Upper lobe of left lung (tissue), 6 donors: ENCODE measurements at regions not wholly inside any gene's neighbourhood (a gene's known extent, or its start where the extent isn't known, plus 50 kb on each side); places are given as distances from the start of the nearest gene placed in this dataset.
A peak's percentile ranks its signal among the peaks of the same experiment; 100 is the strongest.

Source experiments
- ATAC-seq, 2 donors: fragments of 200-7000 bp; cut with Tn5 transposase; one replicate each; pipeline ENCODE4 v1.9.1; 2022; ENCODE audit warnings: mild to moderate bottlenecking in 2 of 2, moderate library complexity in 2 of 2; ENCODE audit not compliant: low FRiP score in 2 of 2
- DNase-seq, 2 donors: peaks; one replicate each; pipeline ENCODE4 v3.0.0-alpha.2; 2019 to 2020
- H3K27ac ChIP-seq, 4 donors: fragments of 200-600 bp; sonication (generic); one replicate each; pipeline ENCODE4 v1.5.1; 2016 to 2019
- H3K27me3 ChIP-seq, 4 donors: fragments of 200-600 bp; sonication (generic); one replicate each; pipeline ENCODE4 v1.5.1; 2017 to 2019
- H3K36me3 ChIP-seq, 4 donors: fragments of 200-600 bp; sonication (generic); one replicate each; pipeline ENCODE4 v1.5.1; 2016 to 2019
- H3K4me1 ChIP-seq, 4 donors: fragments of 200-600 bp; sonication (generic); one replicate each; pipeline ENCODE4 v1.5.1; 2018 to 2019
- H3K4me3 ChIP-seq, 4 donors: fragments of 200-600 bp; sonication (generic); one replicate each; pipeline ENCODE4 v1.5.1; 2017 to 2019; ENCODE audit warnings: mild to moderate bottlenecking in 2 of 4, moderate library complexity in 1 of 4
- H3K9me3 ChIP-seq, 4 donors: fragments of 200-600 bp; sonication (generic); one replicate each; pipeline ENCODE4 v1.5.1; 2018 to 2019
- CTCF ChIP-seq, 6 experiments: fragments of 450-650 bp in 4 of 6; fragments of 200-600 bp in 2 of 6; sonication (generic) in 2 of 6; IDR thresholded peaks; one replicate each; pipeline ENCODE4 v1.5.1; 2016 to 2019; ENCODE audit warnings: antibody characterized with exemption in 6 of 6
- EP300 ChIP-seq, 4 donors: sonication (generic); formaldehyde crosslinking; IDR thresholded peaks; one replicate each; pipeline ENCODE4 v1.5.1; 2017; ENCODE audit warnings: antibody characterized with exemption in 4 of 4, control low read depth in 2 of 4
- POLR2A ChIP-seq, 4 donors: fragments of 450-650 bp; IDR thresholded peaks; one replicate each; pipeline ENCODE4 v1.5.1; 2016 to 2017; ENCODE audit warnings: antibody characterized with exemption in 4 of 4, mild to moderate bottlenecking in 2 of 4
- POLR2AphosphoS5 ChIP-seq, 2 donors: sonication (generic); formaldehyde crosslinking; IDR thresholded peaks; one replicate each; pipeline ENCODE4 v1.5.1; 2017; ENCODE audit warnings: antibody characterized with exemption in 2 of 2
- WGBS, 2 donors: methylation state at CpG; one replicate each; pipeline ENCODE4 v1.1.5; 2017 to 2018; 5-methylcytosine and 5-hydroxymethylcytosine counted together
- donor health status: DM: no; HTN: no; CAD: no; lungs with moderate emphysema.
- donor health status: DM: no; HTN: yes; CAD: no; lungs with severe emphysema.

GRCh38 chr12:65546528-65546927 is 268.0 kb downstream of the MSRB3 start:
- WGBS, 2 donors = 84 to 89% methylated on average over 4 of the region's 4 CpGs
- DNase-seq (no peak), ATAC-seq (no peak)
- no peaks in the 10 kb centered on the region for H3K27me3 ChIP-seq
- H3K4me1 ChIP-seq = no peaks in the 10 kb centered on the region
- no peak overlapping the region for H3K4me3 ChIP-seq
- TF ChIP-seq POLR2AphosphoS5 (IDR thresholded peaks at IDR 0.05) (no peak), EP300 (IDR thresholded peaks at IDR 0.05) (no peak), CTCF (IDR thresholded peaks at IDR 0.05) (no peak), POLR2A (IDR thresholded peaks at IDR 0.05) (no peak)
- H3K27ac ChIP-seq = no peak overlapping the region
- no peaks in the 10 kb centered on the region for H3K36me3 ChIP-seq
- no peaks in the 10 kb centered on the region for H3K9me3 ChIP-seq

GRCh38 chr12:65556676-65557437 is 267.4 kb upstream of the HMGA2 start:
- H3K36me3 ChIP-seq = no peaks in the 10 kb centered on the region
- WGBS, 2 donors = 31 to 32% methylated on average over 14 to 22 of the region's 22 CpGs
- no peaks in the 10 kb centered on the region for H3K27me3 ChIP-seq
- peak; percentile 76 to 90 (median 83) for TF ChIP-seq CTCF (IDR thresholded peaks at IDR 0.05)
- no peak for TF ChIP-seq POLR2AphosphoS5 (IDR thresholded peaks at IDR 0.05)
- no peak for TF ChIP-seq POLR2A (IDR thresholded peaks at IDR 0.05)
- H3K4me3 ChIP-seq = no peak overlapping the region
- peak; percentile 89 to 98 for ATAC-seq
- peaks cover 0 to 6% (median 1%) of the 10 kb centered on the region in 4 donors for H3K4me1 ChIP-seq
- no peak overlapping the region for H3K27ac ChIP-seq
- DNase-seq = peak; percentile 81 to 87
- H3K9me3 ChIP-seq = no peaks in the 10 kb centered on the region

- H3K27ac ChIP-seq = no peak overlapping the region
- no peaks in the 10 kb centered on the region for H3K27me3 ChIP-seq
- TF ChIP-seq CTCF (IDR thresholded peaks at IDR 0.05) = no peak
- TF ChIP-seq EP300 (IDR thresholded peaks at IDR 0.05) = no peak
- TF ChIP-seq POLR2A (IDR thresholded peaks at IDR 0.05) = no peak
- no peak for TF ChIP-seq POLR2AphosphoS5 (IDR thresholded peaks at IDR 0.05)
- DNase-seq (no peak), ATAC-seq (no peak)
- peaks cover 0 to 6% (median 1%) of the 10 kb centered on the region in 4 donors for H3K4me1 ChIP-seq
- 84 to 88% methylated on average over 3 of the region's 3 CpGs for WGBS, 2 donors
- H3K9me3 ChIP-seq = no peaks in the 10 kb centered on the region
- no peak overlapping the region for H3K4me3 ChIP-seq
- no peaks in the 10 kb centered on the region for H3K36me3 ChIP-seq
These were observed 266.7 kb upstream of the HMGA2 start for GRCh38 chr12:65557438-65558181.

GRCh38 chr12:65560286-65560685 is 264.0 kb upstream of the HMGA2 start:
- no peak overlapping the region for H3K27ac ChIP-seq
- H3K4me3 ChIP-seq = no peak overlapping the region
- DNase-seq = no peak
- 85 to 88% methylated on average over 2 of the region's 2 CpGs for WGBS, 2 donors
- no peaks in the 10 kb centered on the region for H3K9me3 ChIP-seq
- H3K27me3 ChIP-seq = no peaks in the 10 kb centered on the region
- no peaks in the 10 kb centered on the region for H3K36me3 ChIP-seq
- ATAC-seq = no peak
- TF ChIP-seq EP300 (IDR thresholded peaks at IDR 0.05) (no peak), CTCF (IDR thresholded peaks at IDR 0.05) (no peak), POLR2A (IDR thresholded peaks at IDR 0.05) (no peak), POLR2AphosphoS5 (IDR thresholded peaks at IDR 0.05) (no peak)
- peaks cover 0 to 6% (median 1%) of the 10 kb centered on the region in 4 donors for H3K4me1 ChIP-seq
